Stimulated activated CD8-positive, alpha-beta memory T cell treated with anti-CD3 and anti-CD28 coated beads, Interleukin-4, amount 100 ng/mL, for 4 hours (primary cell): ENCODE measurements at regions not wholly inside any gene's neighbourhood (a gene's known extent, or its start where the extent isn't known, plus 50 kb on each side); places are given as distances from the start of the nearest gene placed in this dataset.

Experiments used
- DNase-seq, 2 donors: peaks; one replicate each; pipeline ENCODE4 v3.0.0-alpha.2; 2020; ENCODE audit warnings: low read depth in 2 of 2, low spot score in 1 of 2

GRCh38 chr18:10032331-10033015 is 118.7 kb downstream of the VAPA start:
- peak in 1 of 2 donors; percentile 18 for DNase-seq

- no peak for DNase-seq
These were observed 119.2 kb downstream of the VAPA start for GRCh38 chr18:10033016-10033399.

- no peak for DNase-seq
These were observed 121.6 kb downstream of the VAPA start for GRCh38 chr18:10035281-10035991.

- no peak for DNase-seq
These were observed 122.7 kb downstream of the VAPA start for GRCh38 chr18:10036479-10036878.

GRCh38 chr18:10037181-10037580 is 123.4 kb downstream of the VAPA start:
- no peak for DNase-seq

GRCh38 chr18:10038268-10038667 is 124.5 kb downstream of the VAPA start:
- no peak for DNase-seq

- no peak for DNase-seq
These were observed 126.6 kb downstream of the VAPA start for GRCh38 chr18:10040287-10041011.

GRCh38 chr18:10041180-10041579 is 127.4 kb downstream of the VAPA start:
- no peak for DNase-seq

- no peak for DNase-seq
These were observed 128.7 kb downstream of the VAPA start for GRCh38 chr18:10042492-10042891.

- DNase-seq: no peak
These were observed 130.2 kb downstream of the VAPA start for GRCh38 chr18:10044054-10044453.

- no peak for DNase-seq
These were observed 131.6 kb downstream of the VAPA start for GRCh38 chr18:10045296-10045891.

GRCh38 chr18:10046178-10046807 is 132.5 kb downstream of the VAPA start:
- no peak for DNase-seq

- DNase-seq: no peak
These were observed 133.4 kb downstream of the VAPA start for GRCh38 chr18:10047237-10047636.

GRCh38 chr18:10049747-10050146 is 135.9 kb downstream of the VAPA start:
- no peak for DNase-seq

- no peak for DNase-seq
These were observed 137.1 kb downstream of the VAPA start for GRCh38 chr18:10050956-10051355.

- no peak for DNase-seq
These were observed 138.2 kb downstream of the VAPA start for GRCh38 chr18:10051877-10052631.

GRCh38 chr18:10052871-10053270 is 139.1 kb downstream of the VAPA start:
- no peak for DNase-seq

GRCh38 chr18:10053861-10054260 is 140.0 kb downstream of the VAPA start:
- DNase-seq: no peak

GRCh38 chr18:10054366-10054765 is 140.6 kb downstream of the VAPA start:
- DNase-seq: no peak

GRCh38 chr18:10055125-10055750 is 141.4 kb downstream of the VAPA start:
- DNase-seq: no peak
